ENCODE measurements at regions not wholly inside any gene's neighbourhood (a gene's known extent, or its start where the extent isn't known, plus 50 kb on each side); places are given as distances from the start of the nearest gene placed in this dataset.

DNA sequence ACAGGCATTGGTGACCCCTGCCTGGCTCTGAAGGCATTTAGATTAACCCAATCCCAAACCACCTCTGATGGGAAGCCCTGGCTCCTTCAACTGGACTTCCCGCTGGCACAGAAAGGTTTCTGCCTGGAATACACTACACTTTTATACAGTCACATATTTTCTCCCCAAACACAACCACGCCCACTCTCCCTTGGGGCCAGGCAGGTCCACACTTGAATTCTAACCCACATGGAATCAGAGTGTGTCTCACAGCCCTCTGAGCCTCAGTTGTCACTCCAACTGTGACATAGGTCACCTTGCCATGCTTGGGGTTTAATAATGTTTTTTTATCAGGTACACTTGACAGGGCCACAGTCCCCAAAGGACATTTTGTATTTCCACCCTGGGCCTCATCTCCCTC is 368.6 kb downstream of the BCL11B start:
- intact Hi-C loops (cut with DNase I): loop anchor here (10.0 kb wide), 2 partner anchors 209 to 331 kb away; no protein-coding TSS in a partner anchor
- Histone ChIP-seq H3K27ac (no peak overlapping the region), H3K4me1 (peaks cover 13 to 39% of the 10 kb centered on the region in 2 donors), H3K27me3 (no peaks in the 10 kb centered on the region), H3K36me3 (no peaks in the 10 kb centered on the region), H3K9me3 (no peaks in the 10 kb centered on the region), H3K4me3 (replicated peaks in 1 of 3) (no peak overlapping the region)
- 86 to 98% methylated on average over 2 of the region's 2 CpGs for WGBS, 2 donors
- peak; percentile 22 to 27 for DNase-seq
- TF ChIP-seq, protein P1, sequence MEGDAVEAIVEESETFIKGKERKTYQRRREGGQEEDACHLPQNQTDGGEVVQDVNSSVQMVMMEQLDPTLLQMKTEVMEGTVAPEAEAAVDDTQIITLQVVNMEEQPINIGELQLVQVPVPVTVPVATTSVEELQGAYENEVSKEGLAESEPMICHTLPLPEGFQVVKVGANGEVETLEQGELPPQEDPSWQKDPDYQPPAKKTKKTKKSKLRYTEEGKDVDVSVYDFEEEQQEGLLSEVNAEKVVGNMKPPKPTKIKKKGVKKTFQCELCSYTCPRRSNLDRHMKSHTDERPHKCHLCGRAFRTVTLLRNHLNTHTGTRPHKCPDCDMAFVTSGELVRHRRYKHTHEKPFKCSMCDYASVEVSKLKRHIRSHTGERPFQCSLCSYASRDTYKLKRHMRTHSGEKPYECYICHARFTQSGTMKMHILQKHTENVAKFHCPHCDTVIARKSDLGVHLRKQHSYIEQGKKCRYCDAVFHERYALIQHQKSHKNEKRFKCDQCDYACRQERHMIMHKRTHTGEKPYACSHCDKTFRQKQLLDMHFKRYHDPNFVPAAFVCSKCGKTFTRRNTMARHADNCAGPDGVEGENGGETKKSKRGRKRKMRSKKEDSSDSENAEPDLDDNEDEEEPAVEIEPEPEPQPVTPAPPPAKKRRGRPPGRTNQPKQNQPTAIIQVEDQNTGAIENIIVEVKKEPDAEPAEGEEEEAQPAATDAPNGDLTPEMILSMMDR (IDR thresholded peaks at IDR 0.05): no peak
- no peak for TF ChIP-seq POLR2A (IDR thresholded peaks at IDR 0.05)

DNA sequence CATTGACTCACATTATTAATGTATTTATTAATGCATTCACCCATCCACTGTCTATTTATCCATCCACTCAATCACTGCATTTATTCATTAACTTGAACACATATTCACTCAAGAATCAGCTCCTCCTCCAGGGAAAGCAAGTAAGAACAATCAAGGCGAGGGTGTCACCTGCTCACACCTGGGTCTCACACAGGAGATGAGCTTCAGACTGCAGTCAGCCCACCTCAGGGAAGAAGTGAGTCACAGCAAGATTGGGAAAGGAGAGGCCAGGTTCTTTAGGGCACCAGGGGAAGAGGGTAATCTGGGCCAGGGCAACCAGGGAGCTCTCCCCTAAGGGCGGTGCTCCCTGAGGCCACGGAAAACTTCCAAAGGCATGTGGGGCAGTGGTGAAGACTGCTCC is 367.3 kb downstream of the BCL11B start:
- DNase-seq: no peak
- H3K27ac ChIP-seq: no peak overlapping the region
- H3K27me3 ChIP-seq: no peaks in the 10 kb centered on the region
- H3K36me3 ChIP-seq: no peaks in the 10 kb centered on the region
- intact Hi-C loops (cut with DNase I): loop anchor here (10.0 kb wide), 2 partner anchors 210 to 330 kb away; no protein-coding TSS in a partner anchor
- H3K4me3 ChIP-seq (replicated peaks in 1 of 3): no peak overlapping the region
- H3K4me1 ChIP-seq: peaks cover 13 to 39% of the 10 kb centered on the region in 2 donors
- TF ChIP-seq, protein P1 (IDR thresholded peaks at IDR 0.05): no peak
- no peak for TF ChIP-seq POLR2A (IDR thresholded peaks at IDR 0.05)
- 89 to 100% methylated on average over 3 of the region's 3 CpGs for WGBS, 2 donors
- no peaks in the 10 kb centered on the region for H3K9me3 ChIP-seq

DNA sequence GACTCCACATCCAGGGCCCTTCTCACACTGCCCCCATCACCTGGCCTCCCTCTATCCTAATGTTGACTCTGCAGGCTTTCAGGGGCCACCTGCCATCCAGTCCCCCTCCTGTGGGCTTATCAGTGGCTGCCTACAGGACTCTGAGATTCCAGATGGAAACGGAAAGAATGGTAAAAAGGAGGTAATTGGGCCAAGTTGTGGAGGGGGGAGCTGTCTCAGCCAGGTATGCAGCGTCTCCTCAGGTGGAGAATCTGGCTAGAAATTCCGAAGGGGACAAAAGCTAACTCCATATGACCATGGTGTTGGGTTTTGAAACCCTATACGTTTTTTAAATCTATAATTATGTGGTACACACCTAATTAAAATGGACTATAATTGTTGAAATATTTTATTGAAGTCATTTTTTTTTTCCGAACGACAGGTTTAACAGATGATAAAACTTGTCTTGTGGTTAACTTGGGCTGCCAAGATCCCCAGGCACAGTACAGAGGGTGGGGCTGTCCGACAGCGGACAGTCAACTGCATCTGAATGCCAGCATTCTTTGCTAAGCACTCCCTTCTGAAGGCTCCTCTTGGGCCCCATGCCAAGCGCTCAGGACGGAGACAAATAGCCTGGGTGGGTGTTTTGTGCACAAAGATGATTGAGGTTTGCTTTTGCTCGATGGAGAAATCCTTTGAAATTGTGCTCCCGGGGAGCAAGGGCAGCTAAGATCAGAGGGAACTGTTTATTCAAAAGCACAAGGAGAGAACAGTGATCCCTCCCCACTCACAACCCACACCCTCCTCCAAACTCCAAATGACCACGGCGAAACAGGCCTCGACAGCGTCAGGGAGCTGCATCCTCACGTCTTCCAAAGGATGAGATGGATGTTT is 365.6 kb downstream of the BCL11B start:
- H3K27me3 ChIP-seq: no peaks in the 10 kb centered on the region
- H3K4me3 ChIP-seq (replicated peaks in 1 of 3): no peak overlapping the region
- H3K4me1 ChIP-seq: peaks cover 10 to 26% of the 10 kb centered on the region in 2 donors
- no peaks in the 10 kb centered on the region for H3K36me3 ChIP-seq
- H3K9me3 ChIP-seq: no peaks in the 10 kb centered on the region
- TF ChIP-seq POLR2A (IDR thresholded peaks at IDR 0.05): no peak
- TF ChIP-seq, protein P1 (IDR thresholded peaks at IDR 0.05): no peak
- H3K27ac ChIP-seq: peak overlapping the region in 1 of 3 donors; percentile 7
- intact Hi-C loops (cut with DNase I): loop anchor here (10.0 kb wide), 2 partner anchors 212 to 328 kb away; no protein-coding TSS in a partner anchor
- WGBS, 2 donors: 27 to 40% methylated on average over 17 of the region's 17 CpGs
- peak; percentile 68 to 73 for DNase-seq

DNA sequence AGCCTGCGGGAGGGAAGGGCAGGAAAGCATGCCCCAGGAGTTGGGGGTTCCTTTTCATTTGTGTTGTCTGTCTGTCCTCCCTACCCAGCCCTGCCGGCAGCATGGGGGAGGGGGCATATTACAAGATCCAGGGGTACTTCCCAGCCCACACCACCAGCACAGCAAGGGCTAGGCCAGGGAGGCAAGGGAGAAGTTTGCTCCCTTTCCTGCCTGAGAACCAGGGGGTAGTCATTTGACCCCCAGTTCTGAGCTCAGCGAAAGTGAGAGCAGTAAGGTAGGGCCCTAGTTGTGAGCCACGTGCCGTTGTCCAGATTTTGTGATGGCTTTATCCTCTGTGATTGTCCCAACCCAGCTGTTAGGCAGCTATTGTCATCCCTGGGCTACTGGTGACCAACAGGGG is 364.7 kb downstream of the BCL11B start:
- TF ChIP-seq, protein P1 (IDR thresholded peaks at IDR 0.05): no peak
- Histone ChIP-seq H3K4me1 (peaks cover 10 to 23% of the 10 kb centered on the region in 2 donors), H3K4me3 (replicated peaks in 1 of 3) (no peak overlapping the region), H3K27ac (no peak overlapping the region), H3K27me3 (no peaks in the 10 kb centered on the region), H3K9me3 (no peaks in the 10 kb centered on the region), H3K36me3 (no peaks in the 10 kb centered on the region)
- no peak for DNase-seq
- intact Hi-C loops (cut with DNase I): loop anchor here (10.0 kb wide), 2 partner anchors 212 to 328 kb away; no protein-coding TSS in a partner anchor
- WGBS, 2 donors: 85 to 88% methylated on average over 5 of the region's 5 CpGs

DNA sequence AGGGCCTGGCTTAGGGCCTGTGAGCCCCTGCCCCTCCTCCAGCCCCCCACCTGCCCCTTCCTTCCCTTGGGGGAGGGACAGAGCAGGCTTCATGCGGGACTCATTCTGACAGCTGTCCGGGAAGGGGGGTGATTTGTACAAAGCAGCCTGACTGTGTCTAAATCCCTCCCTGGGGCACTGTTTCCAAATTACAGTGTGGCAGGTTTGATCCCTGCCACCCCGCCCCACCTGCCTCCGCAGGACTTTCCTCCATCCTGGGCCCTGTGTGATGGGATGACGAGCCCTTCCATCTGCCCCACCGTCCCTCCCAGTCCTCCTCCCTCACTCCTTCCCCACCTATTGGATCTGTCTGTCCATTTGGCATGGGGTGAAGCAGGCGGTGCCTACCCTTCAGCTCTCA is 363.9 kb downstream of the BCL11B start:
- 85 to 90% methylated on average over 6 to 7 of the region's 7 CpGs for WGBS, 2 donors
- intact Hi-C loops (cut with DNase I): loop anchor here (10.0 kb wide), 2 partner anchors 213 to 327 kb away; no protein-coding TSS in a partner anchor
- H3K9me3 ChIP-seq: no peaks in the 10 kb centered on the region
- DNase-seq: no peak
- no peak overlapping the region for H3K4me3 ChIP-seq (replicated peaks in 1 of 3)
- TF ChIP-seq, protein P1 (IDR thresholded peaks at IDR 0.05): no peak
- no peak for TF ChIP-seq POLR2A (IDR thresholded peaks at IDR 0.05)
- H3K4me1 ChIP-seq: peaks cover 10 to 17% of the 10 kb centered on the region in 2 donors
- H3K36me3 ChIP-seq: no peaks in the 10 kb centered on the region
- H3K27ac ChIP-seq: no peak overlapping the region
- no peaks in the 10 kb centered on the region for H3K27me3 ChIP-seq
